NB4 (cell line): ENCODE measurements at regions not wholly inside any gene's neighbourhood (a gene's known extent, or its start where the extent isn't known, plus 50 kb on each side); places are given as distances from the start of the nearest gene placed in this dataset.
"Not testable (repeated sequence)": the region's sequence is repeated elsewhere in the genome, so short reads cannot be mapped to it uniquely, and the experiment has no call there.

Experiments
- DNase-seq: peaks from one replicate; pipeline ENCODE4 v3.0.0; 2010; ENCODE audit warnings: low read depth
- H3K4me3 ChIP-seq: one replicate; pipeline ENCODE4 v1.5.1; 2011; ENCODE audit warnings: mild to moderate bottlenecking, low read depth, low read length, moderate library complexity
- MAX ChIP-seq: IDR thresholded peaks from 2 replicates; pipeline ENCODE4 v1.6.1; 2011; ENCODE audit warnings: low read depth, low read length
- MYC ChIP-seq: IDR thresholded peaks from 2 replicates; pipeline ENCODE4 v1.6.1; 2011; ENCODE audit warnings: low read depth, low read length
- POLR2A ChIP-seq: IDR thresholded peaks from 2 replicates; pipeline ENCODE4 v1.6.1; 2011; ENCODE audit warnings: mild to moderate bottlenecking; ENCODE audit not compliant: insufficient read length; ENCODE audit errors: extremely low read depth
- TF ChIP-seq, protein P1 (sequence below): IDR thresholded peaks from one replicate; pipeline ENCODE4 v1.5.1; 2012; ENCODE audit warnings: low read depth, low read length

DNA sequence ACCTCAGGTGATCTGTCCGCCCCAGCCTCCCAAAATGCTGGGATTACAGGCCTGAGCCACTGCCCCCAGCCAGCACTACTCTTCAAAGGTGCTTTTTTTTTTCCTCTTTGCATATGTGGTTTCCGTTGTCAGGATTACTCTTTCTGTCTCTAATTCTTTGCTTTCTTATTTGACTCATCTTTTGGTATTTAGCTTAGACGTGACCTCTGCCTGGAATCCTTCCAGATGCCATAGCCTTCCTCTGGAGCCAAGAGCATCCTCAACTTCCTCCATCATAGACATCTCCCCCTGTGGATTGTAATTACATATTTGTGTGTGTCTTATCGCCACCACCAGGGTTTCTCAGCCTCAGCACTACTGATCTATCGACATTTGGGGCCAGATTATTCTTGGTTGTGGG is 84.4 kb upstream of the XYLT1 start:
- no peak for TF ChIP-seq MYC
- TF ChIP-seq, protein P1, sequence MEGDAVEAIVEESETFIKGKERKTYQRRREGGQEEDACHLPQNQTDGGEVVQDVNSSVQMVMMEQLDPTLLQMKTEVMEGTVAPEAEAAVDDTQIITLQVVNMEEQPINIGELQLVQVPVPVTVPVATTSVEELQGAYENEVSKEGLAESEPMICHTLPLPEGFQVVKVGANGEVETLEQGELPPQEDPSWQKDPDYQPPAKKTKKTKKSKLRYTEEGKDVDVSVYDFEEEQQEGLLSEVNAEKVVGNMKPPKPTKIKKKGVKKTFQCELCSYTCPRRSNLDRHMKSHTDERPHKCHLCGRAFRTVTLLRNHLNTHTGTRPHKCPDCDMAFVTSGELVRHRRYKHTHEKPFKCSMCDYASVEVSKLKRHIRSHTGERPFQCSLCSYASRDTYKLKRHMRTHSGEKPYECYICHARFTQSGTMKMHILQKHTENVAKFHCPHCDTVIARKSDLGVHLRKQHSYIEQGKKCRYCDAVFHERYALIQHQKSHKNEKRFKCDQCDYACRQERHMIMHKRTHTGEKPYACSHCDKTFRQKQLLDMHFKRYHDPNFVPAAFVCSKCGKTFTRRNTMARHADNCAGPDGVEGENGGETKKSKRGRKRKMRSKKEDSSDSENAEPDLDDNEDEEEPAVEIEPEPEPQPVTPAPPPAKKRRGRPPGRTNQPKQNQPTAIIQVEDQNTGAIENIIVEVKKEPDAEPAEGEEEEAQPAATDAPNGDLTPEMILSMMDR = no peak
- no peak for TF ChIP-seq POLR2A
- no peak for TF ChIP-seq MAX
- DNase-seq = no peak
- H3K4me3 ChIP-seq = no peak overlapping the region

- no peak for DNase-seq
- no peak overlapping the region for H3K4me3 ChIP-seq
- TF ChIP-seq, protein P1 = no peak
- no peak for TF ChIP-seq MYC
- TF ChIP-seq POLR2A = no peak
- TF ChIP-seq MAX = no peak
Observed at GRCh38 chr16:17552351-17552750, 81.6 kb upstream of the XYLT1 start.

- DNase-seq, H3K4me3 ChIP-seq: not testable (repeated sequence)
Observed at GRCh38 chr16:17551682-17552081, 80.9 kb upstream of the XYLT1 start.

DNA sequence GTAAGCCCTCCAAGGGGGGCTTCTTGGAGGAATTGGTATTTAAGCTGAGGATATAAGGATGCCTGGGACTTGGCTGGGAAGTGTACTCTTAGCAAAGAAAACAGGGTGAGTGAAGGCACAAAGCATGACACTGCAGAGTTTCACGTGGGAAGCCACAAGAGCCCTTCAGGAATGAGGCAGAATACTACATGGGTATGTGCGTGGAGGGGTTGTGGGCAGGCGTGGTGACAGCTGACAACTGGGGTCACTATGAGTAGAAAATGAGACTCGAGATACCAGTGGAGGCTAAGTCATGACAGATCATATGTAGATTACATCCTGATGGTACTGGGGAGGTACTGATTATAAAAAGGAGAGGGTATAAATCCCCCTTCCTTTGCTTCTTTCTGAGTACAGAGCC is 78.1 kb upstream of the XYLT1 start:
- DNase-seq = no peak
- H3K4me3 ChIP-seq = no peak overlapping the region
- TF ChIP-seq MYC = no peak
- TF ChIP-seq POLR2A = no peak
- no peak for TF ChIP-seq MAX

DNA sequence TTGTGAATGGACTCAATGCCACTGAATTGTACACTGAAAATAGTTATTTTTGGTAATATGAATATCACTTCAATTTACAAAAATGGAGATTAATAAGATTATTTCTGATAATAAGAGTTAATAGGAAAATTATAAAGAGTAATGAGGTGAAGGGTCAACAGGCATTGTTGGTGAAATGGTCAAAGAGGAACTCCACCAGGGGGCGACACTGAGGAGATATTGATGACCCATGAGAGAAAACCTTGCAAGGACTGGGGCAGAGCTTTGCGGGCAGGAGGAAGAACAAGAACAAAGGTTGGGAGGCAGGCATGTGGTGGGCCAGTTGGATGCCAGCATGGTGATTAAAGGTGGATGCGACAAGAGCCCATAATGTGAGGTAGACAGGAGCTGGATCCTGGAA is 74.0 kb upstream of the XYLT1 start:
- DNase-seq = peak; percentile 27
- H3K4me3 ChIP-seq = no peak overlapping the region
- TF ChIP-seq, protein P1 = peak; percentile 57
- TF ChIP-seq MAX = no peak

DNA sequence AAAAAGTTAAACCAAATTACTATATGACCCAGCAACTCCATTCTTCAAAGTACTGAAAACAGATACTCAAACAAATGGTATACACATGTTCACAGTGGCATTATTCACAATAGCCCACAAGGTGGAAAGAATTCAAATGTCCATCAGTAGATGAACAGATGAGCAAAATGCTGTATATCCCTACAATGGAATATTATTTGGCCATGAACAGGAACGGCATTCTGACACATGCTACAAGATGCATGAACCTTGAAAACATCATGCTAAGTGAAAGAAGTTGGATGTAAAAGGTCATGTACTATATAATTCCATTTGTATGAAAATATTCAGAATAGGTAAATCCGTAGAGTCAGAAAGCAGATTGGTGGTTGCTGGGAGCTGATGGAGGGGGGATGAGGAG is 73.5 kb upstream of the XYLT1 start:
- TF ChIP-seq MAX (no peak), POLR2A (no peak), MYC (no peak)
- TF ChIP-seq, protein P1 = no peak
- H3K4me3 ChIP-seq = no peak overlapping the region
- no peak for DNase-seq

DNA sequence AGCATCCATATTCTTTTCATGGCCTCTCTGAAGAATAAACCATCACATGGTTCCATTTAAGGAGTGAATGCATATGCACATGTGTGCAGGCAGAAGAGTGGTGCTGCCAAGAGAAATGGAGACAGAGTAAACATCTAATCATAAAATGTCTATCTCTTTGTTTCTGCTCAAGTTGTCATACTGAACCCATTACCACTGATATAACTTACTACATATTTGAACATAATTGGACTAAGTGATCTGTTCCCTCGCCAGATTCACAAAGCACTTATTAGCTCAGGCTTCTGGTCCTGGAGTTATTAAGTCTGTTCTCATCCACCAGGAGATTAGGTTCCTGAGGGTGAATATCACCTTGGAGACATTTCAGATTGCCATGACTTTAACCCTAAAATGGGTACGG is 72.3 kb upstream of the XYLT1 start:
- no peak for TF ChIP-seq MAX
- no peak for TF ChIP-seq MYC
- TF ChIP-seq POLR2A = no peak
- TF ChIP-seq, protein P1 = no peak
- DNase-seq = no peak
- H3K4me3 ChIP-seq = no peak overlapping the region
